Endothelial cell of umbilical vein (primary cell): ENCODE measurements at regions not wholly inside any gene's neighbourhood (a gene's known extent, or its start where the extent isn't known, plus 50 kb on each side); places are given as distances from the start of the nearest gene placed in this dataset.

Experiments
- BruUV-seq: library from RNA; stranded (reverse); fragments of 400-500 nt; replicated peaks from 2 replicates; lab custom pipeline; 2021; lab: Mats Ljungman, UMichigan
- CTCF ChIA-PET: fragments of 300-600, 350-600 bp; sonication (Branson Sonifier 250); formaldehyde crosslinking; loops from one replicate; lab custom pipeline; 2021; ENCODE audit warnings: antibody characterized with exemption, inconsistent platforms; lab: Charles Lee
- POLR2A ChIA-PET: fragments of 300-600, 350-600 bp; sonication (Branson Sonifier 250); formaldehyde crosslinking; loops from one replicate; lab custom pipeline; 2021; ENCODE audit warnings: antibody characterized with exemption, inconsistent platforms; lab: Charles Lee
- DNase-seq: peaks from one replicate; pipeline ENCODE4 v3.0.0-alpha.2; 2011; ENCODE audit warnings: low read depth, low spot score
- FAIRE-seq: peaks from 2 replicates; lab custom pipeline; 2011; peaks lifted over from hg19 to GRCh38; lab: Jason Lieb, UNC
- H2AFZ ChIP-seq: 2 replicates; pipeline ENCODE4 v1.6.0; 2012; ENCODE audit warnings: low read depth, low read length, control low read depth, inconsistent platforms
- H3K27ac ChIP-seq: 2 replicates; pipeline ENCODE4 v1.5.1; 2011; ENCODE audit warnings: low read depth, mild to moderate bottlenecking, control low read depth, low read length, moderate library complexity; ENCODE audit not compliant: insufficient read depth
- H3K27me3 ChIP-seq, 2 experiments: 2 replicates each; pipeline versions ENCODE4 v1.6.0 to v1.6.1; 2011; ENCODE audit warnings: low read length in 2 of 2, mixed read lengths in 1 of 2; ENCODE audit not compliant: control insufficient read depth in 2 of 2, insufficient read depth in 2 of 2
- H3K36me3 ChIP-seq, 2 experiments: 2 replicates in 1 of 2; 3 replicates in 1 of 2; pipeline ENCODE4 v1.5.1; 2011; ENCODE audit warnings: low read length in 2 of 2, mild to moderate bottlenecking in 1 of 2, moderate library complexity in 1 of 2; ENCODE audit not compliant: control insufficient read depth in 2 of 2, insufficient read depth in 2 of 2; ENCODE audit errors: extremely low read depth in 1 of 2
- H3K4me1 ChIP-seq: 3 replicates; pipeline ENCODE4 v1.5.1; 2011; ENCODE audit warnings: mild to moderate bottlenecking, low read length; ENCODE audit not compliant: control insufficient read depth, insufficient read depth; ENCODE audit errors: extremely low read depth
- H3K4me2 ChIP-seq: 2 replicates; pipeline ENCODE4 v1.6.1; 2011; ENCODE audit warnings: low read length, control low read depth, mixed read lengths; ENCODE audit not compliant: insufficient read depth
- H3K4me3 ChIP-seq, 3 experiments: fragments of 200-600 bp in 1 of 3; sonication (generic), shearing (Covaris generic) in 1 of 3; replicated peaks in 1 of 3; 2 replicates each; pipeline ENCODE4 v1.5.1; 2011 to 2016; ENCODE audit warnings: control low read depth in 3 of 3, low read length in 3 of 3, mild to moderate bottlenecking in 2 of 3, inconsistent platforms in 1 of 3, low read depth in 1 of 3, moderate library complexity in 1 of 3; ENCODE audit not compliant: insufficient read depth in 1 of 3
- H3K79me2 ChIP-seq: 2 replicates; pipeline ENCODE4 v1.6.0; 2012; ENCODE audit warnings: low read length, inconsistent platforms; ENCODE audit not compliant: control insufficient read depth, insufficient read depth
- H3K9ac ChIP-seq: replicated peaks from 2 replicates; pipeline ENCODE3; 2011; ENCODE audit warnings: low read length, control low read depth; ENCODE audit not compliant: insufficient read depth; ENCODE audit errors: extremely low read depth
- H3K9me1 ChIP-seq: replicated peaks from 3 replicates; pipeline ENCODE4 v1.6.0; 2011; ENCODE audit warnings: mild to moderate bottlenecking, low read length; ENCODE audit not compliant: control insufficient read depth, insufficient read depth; ENCODE audit errors: extremely low read depth
- H3K9me3 ChIP-seq: replicated peaks from 2 replicates; pipeline ENCODE4 v1.5.1; 2012; ENCODE audit warnings: low read length, inconsistent platforms; ENCODE audit not compliant: control insufficient read depth, insufficient read depth
- H4K20me1 ChIP-seq: replicated peaks from 2 replicates; pipeline ENCODE3; 2011; ENCODE audit warnings: mild to moderate bottlenecking, low read length; ENCODE audit not compliant: control insufficient read depth, insufficient read depth; ENCODE audit errors: extremely low read depth
- CTCF ChIP-seq, 2 donors: IDR thresholded peaks; 1 replicate in 1 of 2; 2 replicates in 1 of 2; pipeline ENCODE4 v1.5.1; 2011; ENCODE audit warnings: low read length in 2 of 2, mild to moderate bottlenecking in 2 of 2, moderate library complexity in 2 of 2, control low read depth in 1 of 2, inconsistent platforms in 1 of 2, low read depth in 1 of 2; ENCODE audit not compliant: insufficient read depth in 1 of 2; ENCODE audit errors: extremely low read depth in 1 of 2
- EZH2 ChIP-seq: IDR thresholded peaks from 2 replicates; pipeline ENCODE4 v1.6.1; 2012; ENCODE audit warnings: borderline replicate concordance, low read depth, mild to moderate bottlenecking, moderate library complexity, low read length, inconsistent platforms; ENCODE audit not compliant: severe bottlenecking
- FOS ChIP-seq: IDR thresholded peaks from 2 replicates; pipeline ENCODE4 v1.6.1; 2011; ENCODE audit warnings: mild to moderate bottlenecking, low read length, moderate library complexity, borderline replicate concordance; ENCODE audit not compliant: insufficient read depth
- GATA2 ChIP-seq: IDR thresholded peaks from 2 replicates; pipeline ENCODE4 v1.7.0; 2011; ENCODE audit warnings: low read depth, mild to moderate bottlenecking, moderate library complexity, mixed read lengths, low read length; ENCODE audit not compliant: insufficient read length, insufficient read depth
- JUN ChIP-seq: IDR thresholded peaks from 2 replicates; pipeline ENCODE4 v1.6.1; 2011; ENCODE audit warnings: borderline replicate concordance, low read depth; ENCODE audit not compliant: insufficient read length, insufficient read depth
- MAX ChIP-seq: IDR thresholded peaks from 2 replicates; pipeline ENCODE4 v1.6.1; 2011; ENCODE audit not compliant: insufficient read depth, insufficient read length
- MYC ChIP-seq: IDR thresholded peaks from one replicate; pipeline ENCODE4 v1.6.1; 2011; ENCODE audit warnings: mild to moderate bottlenecking, low read depth, low read length
- POLR2A ChIP-seq: IDR thresholded peaks from 2 replicates; pipeline ENCODE4 v1.6.1; 2012; ENCODE audit warnings: low read depth, mild to moderate bottlenecking, control low read depth, low read length
- POLR2AphosphoS5 ChIP-seq: IDR thresholded peaks from 2 replicates; pipeline ENCODE4 v1.6.1; 2012; ENCODE audit warnings: low read depth, mild to moderate bottlenecking, control low read depth, low read length, moderate library complexity; ENCODE audit not compliant: insufficient read depth
- dilution Hi-C: fragments of 300-500 bp; cut with MboI; formaldehyde crosslinking; loops from one replicate; pipeline ENCODE4 v1.15.0; 2019; ENCODE audit warnings: low sequenced_read_pairs; ENCODE audit not compliant: extremely low pct_ligation_motif_present
- intact Hi-C: fragments of 100-400 bp; cut with micrococcal nuclease; formaldehyde crosslinking; loops from one replicate; pipeline ENCODE4 v1.10.0; 2022

- BruUV-seq, result no TSS peak
- H3K27me3 ChIP-seq, result no peaks in the 10 kb centered on the region
- intact Hi-C loops, result no loop called here
- DNase-seq, result no peak
- no peaks in the 10 kb centered on the region for H3K9me1 ChIP-seq
- ChIA-PET POLR2A (no interaction called here), CTCF (no interaction called here)
- no peak overlapping the region for H2AFZ ChIP-seq
- no peaks in the 10 kb centered on the region for H3K4me1 ChIP-seq
- FAIRE-seq, result no peak
- no peak overlapping the region for H3K9ac ChIP-seq
- no peaks in the 10 kb centered on the region for H3K79me2 ChIP-seq
- H3K27ac ChIP-seq, result no peak overlapping the region
- H4K20me1 ChIP-seq, result no peaks in the 10 kb centered on the region
- no peaks in the 10 kb centered on the region for H3K36me3 ChIP-seq
- TF ChIP-seq FOS, result no peak
- no peak for TF ChIP-seq MYC
- no peak for TF ChIP-seq MAX
- no peak for TF ChIP-seq EZH2
- TF ChIP-seq POLR2A, result no peak
- TF ChIP-seq GATA2, result no peak
- TF ChIP-seq POLR2AphosphoS5, result no peak
- TF ChIP-seq CTCF (IDR thresholded peaks at IDR 0.05; ENCODE audit: extremely low read depth in 1 of 2, insufficient read depth in 1 of 2, low read depth in 1 of 2, low read length in 2 of 2), result no peak
- no peak for TF ChIP-seq JUN
- no peaks in the 10 kb centered on the region for H3K9me3 ChIP-seq
- H3K4me3 ChIP-seq, result no peak overlapping the region
- H3K4me2 ChIP-seq, result no peak overlapping the region
- dilution Hi-C loops, result no loop called here
Measured at GRCh38 chrX:128365492-128365891, 313.3 kb upstream of the ACTRT1 start.
